ENCODE measurements at regions not wholly inside any gene's neighbourhood (a gene's known extent, or its start where the extent isn't known, plus 50 kb on each side); places are given as distances from the start of the nearest gene placed in this dataset.
"Not testable (repeated sequence)": the region's sequence is repeated elsewhere in the genome, so short reads cannot be mapped to it uniquely, and the experiment has no call there.

- Histone ChIP-seq H3K36me3 (ENCODE audit: insufficient read depth, low read length) (no peaks in the 10 kb centered on the region), H3K9me3 (ENCODE audit: insufficient read depth, low read depth, low read length) (no peaks in the 10 kb centered on the region), H3K27ac (ENCODE audit: low read depth, low read length) (no peak overlapping the region), H3K4me3 (ENCODE audit: low read length) (no peak overlapping the region), H3K4me1 (ENCODE audit: insufficient read depth, low read length) (no peaks in the 10 kb centered on the region), H3K9ac (ENCODE audit: low read depth, low read length) (no peak overlapping the region), H3K27me3 (ENCODE audit: insufficient read depth, low read length) (no peaks in the 10 kb centered on the region)
- WGBS = 86% methylated on average over 2 of the region's 2 CpGs
Measured at GRCh38 chr4:19596342-19596741, 655.4 kb upstream of the SLIT2 start.

- Histone ChIP-seq H3K4me3 (ENCODE audit: low read length) (no peak overlapping the region), H3K27me3 (ENCODE audit: insufficient read depth, low read length) (no peaks in the 10 kb centered on the region), H3K27ac (ENCODE audit: low read depth, low read length) (no peak overlapping the region), H3K36me3 (ENCODE audit: insufficient read depth, low read length) (no peaks in the 10 kb centered on the region), H3K9ac (ENCODE audit: low read depth, low read length) (no peak overlapping the region), H3K4me1 (ENCODE audit: insufficient read depth, low read length) (no peaks in the 10 kb centered on the region), H3K9me3 (ENCODE audit: insufficient read depth, low read depth, low read length) (no peaks in the 10 kb centered on the region)
- WGBS = 94% methylated on average over 3 of the region's 3 CpGs
Measured at GRCh38 chr4:19592391-19592790, 659.3 kb upstream of the SLIT2 start.

GRCh38 chr4:19583827-19584569 lies 667.7 kb upstream of the SLIT2 start:
- Histone ChIP-seq H3K4me3 (ENCODE audit: low read length) (no peak overlapping the region), H3K36me3 (ENCODE audit: insufficient read depth, low read length) (no peaks in the 10 kb centered on the region), H3K27me3 (ENCODE audit: insufficient read depth, low read length) (no peaks in the 10 kb centered on the region), H3K9ac (ENCODE audit: low read depth, low read length) (no peak overlapping the region), H3K4me1 (ENCODE audit: insufficient read depth, low read length) (no peaks in the 10 kb centered on the region), H3K9me3 (ENCODE audit: insufficient read depth, low read depth, low read length) (no peaks in the 10 kb centered on the region), H3K27ac (ENCODE audit: low read depth, low read length) (no peak overlapping the region)
- 83% methylated on average over 4 of the region's 4 CpGs for whole genome bisulfite sequencing

GRCh38 chr4:19580095-19580494 lies 671.6 kb upstream of the SLIT2 start:
- no peak overlapping the region for H3K9ac ChIP-seq (ENCODE audit: low read depth, low read length)
- H3K27ac ChIP-seq (ENCODE audit: low read depth, low read length) = no peak overlapping the region
- no peak overlapping the region for H3K4me3 ChIP-seq (ENCODE audit: low read length)
- no peaks in the 10 kb centered on the region for H3K4me1 ChIP-seq (ENCODE audit: insufficient read depth, low read length)
- no peaks in the 10 kb centered on the region for H3K9me3 ChIP-seq (ENCODE audit: insufficient read depth, low read depth, low read length)
- H3K27me3 ChIP-seq (ENCODE audit: insufficient read depth, low read length) = no peaks in the 10 kb centered on the region
- no peaks in the 10 kb centered on the region for H3K36me3 ChIP-seq (ENCODE audit: insufficient read depth, low read length)
- 96% methylated on average over 4 of the region's 4 CpGs for WGBS

- H3K27ac ChIP-seq (ENCODE audit: low read depth, low read length) = no peak overlapping the region
- 89% methylated on average over 2 of the region's 3 CpGs for WGBS
- H3K4me3 ChIP-seq (ENCODE audit: low read length) = no peak overlapping the region
- no peaks in the 10 kb centered on the region for H3K36me3 ChIP-seq (ENCODE audit: insufficient read depth, low read length)
- no peaks in the 10 kb centered on the region for H3K27me3 ChIP-seq (ENCODE audit: insufficient read depth, low read length)
- H3K9me3 ChIP-seq (ENCODE audit: insufficient read depth, low read depth, low read length) = no peaks in the 10 kb centered on the region
- H3K4me1 ChIP-seq (ENCODE audit: insufficient read depth, low read length) = no peaks in the 10 kb centered on the region
- H3K9ac ChIP-seq (ENCODE audit: low read depth, low read length) = no peak overlapping the region
Measured at GRCh38 chr4:19579608-19580007, 672.1 kb upstream of the SLIT2 start.

- 100% methylated on average over 1 of the region's 1 CpG for WGBS
Measured at GRCh38 chr4:19577097-19577496, 674.6 kb upstream of the SLIT2 start.

GRCh38 chr4:19575924-19576323 lies 675.8 kb upstream of the SLIT2 start:
- H3K27me3 ChIP-seq (ENCODE audit: insufficient read depth, low read length) = no peaks in the 10 kb centered on the region
- H3K27ac ChIP-seq (ENCODE audit: low read depth, low read length) = no peak overlapping the region
- H3K4me1 ChIP-seq (ENCODE audit: insufficient read depth, low read length) = no peaks in the 10 kb centered on the region
- 97% methylated on average over 5 of the region's 5 CpGs for WGBS
- no peaks in the 10 kb centered on the region for H3K9me3 ChIP-seq (ENCODE audit: insufficient read depth, low read depth, low read length)
- H3K4me3 ChIP-seq (ENCODE audit: low read length) = no peak overlapping the region
- H3K9ac ChIP-seq (ENCODE audit: low read depth, low read length) = no peak overlapping the region
- H3K36me3 ChIP-seq (ENCODE audit: insufficient read depth, low read length) = no peaks in the 10 kb centered on the region

More at GRCh38 chr4:19577097-19577496, 674.6 kb upstream of the SLIT2 start:
- Histone ChIP-seq H3K9ac (ENCODE audit: low read depth, low read length) (no peak overlapping the region), H3K4me3 (ENCODE audit: low read length) (no peak overlapping the region), H3K9me3 (ENCODE audit: insufficient read depth, low read depth, low read length) (no peaks in the 10 kb centered on the region), H3K36me3 (ENCODE audit: insufficient read depth, low read length) (no peaks in the 10 kb centered on the region), H3K27ac (ENCODE audit: low read depth, low read length) (no peak overlapping the region), H3K4me1 (ENCODE audit: insufficient read depth, low read length) (no peaks in the 10 kb centered on the region), H3K27me3 (ENCODE audit: insufficient read depth, low read length) (no peaks in the 10 kb centered on the region)

GRCh38 chr4:19566041-19566440 lies 685.7 kb upstream of the SLIT2 start:
- H3K9me3 ChIP-seq (ENCODE audit: insufficient read depth, low read depth, low read length) = no peaks in the 10 kb centered on the region
- H3K4me3 ChIP-seq (ENCODE audit: low read length) = no peak overlapping the region
- no peaks in the 10 kb centered on the region for H3K4me1 ChIP-seq (ENCODE audit: insufficient read depth, low read length)
- H3K36me3 ChIP-seq (ENCODE audit: insufficient read depth, low read length) = no peaks in the 10 kb centered on the region
- no peaks in the 10 kb centered on the region for H3K27me3 ChIP-seq (ENCODE audit: insufficient read depth, low read length)
- no peak overlapping the region for H3K9ac ChIP-seq (ENCODE audit: low read depth, low read length)
- H3K27ac ChIP-seq (ENCODE audit: low read depth, low read length) = no peak overlapping the region

GRCh38 chr4:19562456-19562855 lies 689.2 kb upstream of the SLIT2 start:
- Histone ChIP-seq H3K36me3 (ENCODE audit: insufficient read depth, low read length) (no peaks in the 10 kb centered on the region), H3K4me1 (ENCODE audit: insufficient read depth, low read length) (no peaks in the 10 kb centered on the region), H3K4me3 (ENCODE audit: low read length) (no peak overlapping the region), H3K9me3 (ENCODE audit: insufficient read depth, low read depth, low read length) (no peaks in the 10 kb centered on the region), H3K27ac (ENCODE audit: low read depth, low read length) (no peak overlapping the region), H3K27me3 (ENCODE audit: insufficient read depth, low read length) (no peaks in the 10 kb centered on the region), H3K9ac (ENCODE audit: low read depth, low read length) (no peak overlapping the region)
- 96% methylated on average over 3 of the region's 3 CpGs for WGBS

- WGBS = 100% methylated on average over 1 of the region's 2 CpGs
- no peaks in the 10 kb centered on the region for H3K9me3 ChIP-seq (ENCODE audit: insufficient read depth, low read depth, low read length)
Measured at GRCh38 chr4:19557161-19557560, 694.5 kb upstream of the SLIT2 start.

GRCh38 chr4:19556276-19556675 lies 695.4 kb upstream of the SLIT2 start:
- 91% methylated on average over 7 of the region's 10 CpGs for WGBS
- not testable (repeated sequence) for H3K27me3 ChIP-seq (ENCODE audit: insufficient read depth, low read length); H3K9me3 ChIP-seq (ENCODE audit: insufficient read depth, low read depth, low read length); H3K27ac ChIP-seq (ENCODE audit: low read depth, low read length); H3K4me1 ChIP-seq (ENCODE audit: insufficient read depth, low read length); H3K36me3 ChIP-seq (ENCODE audit: insufficient read depth, low read length); H3K9ac ChIP-seq (ENCODE audit: low read depth, low read length); H3K4me3 ChIP-seq (ENCODE audit: low read length)

More at GRCh38 chr4:19557161-19557560, 694.5 kb upstream of the SLIT2 start:
- H3K27ac ChIP-seq (ENCODE audit: low read depth, low read length) = no peak overlapping the region
- H3K4me1 ChIP-seq (ENCODE audit: insufficient read depth, low read length) = no peaks in the 10 kb centered on the region
- H3K36me3 ChIP-seq (ENCODE audit: insufficient read depth, low read length) = no peaks in the 10 kb centered on the region
- H3K27me3 ChIP-seq (ENCODE audit: insufficient read depth, low read length) = no peaks in the 10 kb centered on the region
- H3K9ac ChIP-seq (ENCODE audit: low read depth, low read length) = no peak overlapping the region
- no peak overlapping the region for H3K4me3 ChIP-seq (ENCODE audit: low read length)

GRCh38 chr4:19547463-19547862 lies 704.2 kb upstream of the SLIT2 start:
- Histone ChIP-seq H3K9me3 (ENCODE audit: insufficient read depth, low read depth, low read length) (no peaks in the 10 kb centered on the region), H3K27me3 (ENCODE audit: insufficient read depth, low read length) (no peaks in the 10 kb centered on the region), H3K4me1 (ENCODE audit: insufficient read depth, low read length) (no peaks in the 10 kb centered on the region), H3K9ac (ENCODE audit: low read depth, low read length) (no peak overlapping the region), H3K27ac (ENCODE audit: low read depth, low read length) (no peak overlapping the region), H3K36me3 (ENCODE audit: insufficient read depth, low read length) (no peaks in the 10 kb centered on the region), H3K4me3 (ENCODE audit: low read length) (no peak overlapping the region)
- WGBS = 95% methylated on average over 2 of the region's 2 CpGs

All from HUES64 (cell line).